Cardiac septum (tissue), 1 donor: ENCODE measurements at regions not wholly inside any gene's neighbourhood (a gene's known extent, or its start where the extent isn't known, plus 50 kb on each side); places are given as distances from the start of the nearest gene placed in this dataset.

ENCODE experiments used
- DNase-seq: peaks from one replicate; pipeline ENCODE4 v3.0.0-alpha.2; 2020; ENCODE audit warnings: low spot score
- intact Hi-C: fragments of 100-400 bp; cut with DNase I; formaldehyde crosslinking; loops from one replicate; pipeline ENCODE4 v1.14.0; 2022
- donor health status: DM: no; HTN: no; CAD: no.

- intact Hi-C loops, result no loop called here
- DNase-seq, result no peak
These were observed 67.6 kb downstream of the COX18 start for GRCh38 chr4:73001885-73002284.

GRCh38 chr4:72997409-72997808 is 72.1 kb downstream of the COX18 start:
- DNase-seq, result no peak
- intact Hi-C loops, result no loop called here

- intact Hi-C loops, result no loop called here
These were observed 74.8 kb downstream of the COX18 start for GRCh38 chr4:72994670-72995069.

GRCh38 chr4:72993876-72994275 is 75.6 kb downstream of the COX18 start:
- DNase-seq, result no peak
- intact Hi-C loops, result no loop called here

More at GRCh38 chr4:72994670-72995069, 74.8 kb downstream of the COX18 start:
- no peak for DNase-seq

- intact Hi-C loops, result no loop called here
- DNase-seq, result no peak
These were observed 77.6 kb downstream of the COX18 start for GRCh38 chr4:72991873-72992272.

GRCh38 chr4:72987741-72988729 is 81.5 kb downstream of the COX18 start:
- intact Hi-C loops, result no loop called here
- DNase-seq, result no peak

GRCh38 chr4:72984351-72984750 is 85.2 kb downstream of the COX18 start:
- intact Hi-C loops, result no loop called here
- DNase-seq, result no peak

GRCh38 chr4:72983709-72984108 is 85.8 kb downstream of the COX18 start:
- no peak for DNase-seq
- intact Hi-C loops, result no loop called here

- intact Hi-C loops, result no loop called here
- DNase-seq, result no peak
These were observed 91.5 kb downstream of the COX18 start for GRCh38 chr4:72977936-72978485.

- intact Hi-C loops, result no loop called here
- DNase-seq, result no peak
These were observed 94.1 kb downstream of the COX18 start for GRCh38 chr4:72975488-72975784.

GRCh38 chr4:72974694-72975487 is 94.6 kb downstream of the COX18 start:
- intact Hi-C loops, result no loop called here
- DNase-seq, result no peak

- intact Hi-C loops, result no loop called here
- no peak for DNase-seq
These were observed 97.9 kb downstream of the COX18 start for GRCh38 chr4:72971572-72971971.

GRCh38 chr4:72970756-72971155 is 98.8 kb downstream of the COX18 start:
- no peak for DNase-seq
- intact Hi-C loops, result no loop called here

GRCh38 chr4:72969976-72970375 is 99.5 kb downstream of the COX18 start:
- no peak for DNase-seq
- intact Hi-C loops, result no loop called here

GRCh38 chr4:72966652-72967051 is 102.9 kb downstream of the COX18 start:
- intact Hi-C loops, result no loop called here
- no peak for DNase-seq

- intact Hi-C loops, result no loop called here
- DNase-seq, result no peak
These were observed 110.1 kb downstream of the COX18 start for GRCh38 chr4:72959411-72959810.

GRCh38 chr4:72954811-72955210 is 114.7 kb downstream of the COX18 start:
- no peak for DNase-seq
- intact Hi-C loops, result no loop called here

- intact Hi-C loops, result no loop called here
- DNase-seq, result no peak
These were observed 115.9 kb downstream of the COX18 start for GRCh38 chr4:72953571-72953970.

GRCh38 chr4:72951628-72952027 is 117.9 kb downstream of the COX18 start:
- intact Hi-C loops, result no loop called here
- DNase-seq, result no peak

GRCh38 chr4:72951147-72951546 is 118.4 kb downstream of the COX18 start:
- no peak for DNase-seq
- intact Hi-C loops, result no loop called here

GRCh38 chr4:72948080-72948479 is 121.4 kb downstream of the COX18 start:
- intact Hi-C loops, result no loop called here
- no peak for DNase-seq
